ENCODE measurements at regions not wholly inside any gene's neighbourhood (a gene's known extent, or its start where the extent isn't known, plus 50 kb on each side); places are given as distances from the start of the nearest gene placed in this dataset.
"Not testable (repeated sequence)": the region's sequence is repeated elsewhere in the genome, so short reads cannot be mapped to it uniquely, and the experiment has no call there.

GRCh38 chr4:89506866-89507491, 199.4 kb upstream of the GPRIN3 start:
- H3K36me3 ChIP-seq (ENCODE audit: control insufficient read depth, insufficient read depth, low read length) = no peaks in the 10 kb centered on the region
- H3K4me1 ChIP-seq (ENCODE audit: control insufficient read depth, insufficient read depth, low read length) = no peaks in the 10 kb centered on the region
- H3K4me3 ChIP-seq (ENCODE audit: low read length) = no peak overlapping the region
- H3K9ac ChIP-seq (ENCODE audit: low read length) = no peak overlapping the region
- H3K27me3 ChIP-seq (ENCODE audit: control insufficient read depth, insufficient read depth, low read length) = no peaks in the 10 kb centered on the region
- H3K27ac ChIP-seq (ENCODE audit: low read depth, low read length) = no peak overlapping the region

- Histone ChIP-seq H3K9ac (ENCODE audit: low read length) (no peak overlapping the region), H3K36me3 (ENCODE audit: control insufficient read depth, insufficient read depth, low read length) (no peaks in the 10 kb centered on the region), H3K27me3 (ENCODE audit: control insufficient read depth, insufficient read depth, low read length) (no peaks in the 10 kb centered on the region), H3K4me1 (ENCODE audit: control insufficient read depth, insufficient read depth, low read length) (no peaks in the 10 kb centered on the region), H3K27ac (ENCODE audit: low read depth, low read length) (no peak overlapping the region), H3K4me3 (ENCODE audit: low read length) (no peak overlapping the region)
These were observed 195.0 kb upstream of the GPRIN3 start for GRCh38 chr4:89502581-89502980.

- Histone ChIP-seq H3K4me3 (ENCODE audit: low read length) (no peak overlapping the region), H3K9ac (ENCODE audit: low read length) (no peak overlapping the region), H3K4me1 (ENCODE audit: control insufficient read depth, insufficient read depth, low read length) (no peaks in the 10 kb centered on the region), H3K27me3 (ENCODE audit: control insufficient read depth, insufficient read depth, low read length) (no peaks in the 10 kb centered on the region), H3K27ac (ENCODE audit: low read depth, low read length) (no peak overlapping the region), H3K36me3 (ENCODE audit: control insufficient read depth, insufficient read depth, low read length) (no peaks in the 10 kb centered on the region)
These were observed 190.1 kb upstream of the GPRIN3 start for GRCh38 chr4:89497517-89498308.

- Histone ChIP-seq H3K27ac (ENCODE audit: low read depth, low read length) (no peak overlapping the region), H3K27me3 (ENCODE audit: control insufficient read depth, insufficient read depth, low read length) (no peaks in the 10 kb centered on the region), H3K4me1 (ENCODE audit: control insufficient read depth, insufficient read depth, low read length) (no peaks in the 10 kb centered on the region), H3K9ac (ENCODE audit: low read length) (no peak overlapping the region), H3K4me3 (ENCODE audit: low read length) (no peak overlapping the region), H3K36me3 (ENCODE audit: control insufficient read depth, insufficient read depth, low read length) (no peaks in the 10 kb centered on the region)
These were observed 189.3 kb upstream of the GPRIN3 start for GRCh38 chr4:89496851-89497250.

- H3K9ac ChIP-seq (ENCODE audit: low read length) = no peak overlapping the region
- H3K27ac ChIP-seq (ENCODE audit: low read depth, low read length) = no peak overlapping the region
These were observed 185.8 kb upstream of the GPRIN3 start for GRCh38 chr4:89493367-89493766.

GRCh38 chr4:89492581-89493071, 185.0 kb upstream of the GPRIN3 start:
- no peaks in the 10 kb centered on the region for H3K36me3 ChIP-seq (ENCODE audit: control insufficient read depth, insufficient read depth, low read length)
- H3K27ac ChIP-seq (ENCODE audit: low read depth, low read length) = no peak overlapping the region
- no peaks in the 10 kb centered on the region for H3K27me3 ChIP-seq (ENCODE audit: control insufficient read depth, insufficient read depth, low read length)
- no peaks in the 10 kb centered on the region for H3K4me1 ChIP-seq (ENCODE audit: control insufficient read depth, insufficient read depth, low read length)
- H3K9ac ChIP-seq (ENCODE audit: low read length) = no peak overlapping the region
- no peak overlapping the region for H3K4me3 ChIP-seq (ENCODE audit: low read length)

More at GRCh38 chr4:89493367-89493766, 185.8 kb upstream of the GPRIN3 start:
- no peaks in the 10 kb centered on the region for H3K4me1 ChIP-seq (ENCODE audit: control insufficient read depth, insufficient read depth, low read length)
- no peaks in the 10 kb centered on the region for H3K27me3 ChIP-seq (ENCODE audit: control insufficient read depth, insufficient read depth, low read length)
- H3K4me3 ChIP-seq (ENCODE audit: low read length) = no peak overlapping the region
- H3K36me3 ChIP-seq (ENCODE audit: control insufficient read depth, insufficient read depth, low read length) = no peaks in the 10 kb centered on the region

GRCh38 chr4:89491761-89492160, 184.2 kb upstream of the GPRIN3 start:
- H3K27me3 ChIP-seq (ENCODE audit: control insufficient read depth, insufficient read depth, low read length) = no peaks in the 10 kb centered on the region
- H3K27ac ChIP-seq (ENCODE audit: low read depth, low read length) = no peak overlapping the region
- no peak overlapping the region for H3K4me3 ChIP-seq (ENCODE audit: low read length)
- no peaks in the 10 kb centered on the region for H3K36me3 ChIP-seq (ENCODE audit: control insufficient read depth, insufficient read depth, low read length)
- no peak overlapping the region for H3K9ac ChIP-seq (ENCODE audit: low read length)
- no peaks in the 10 kb centered on the region for H3K4me1 ChIP-seq (ENCODE audit: control insufficient read depth, insufficient read depth, low read length)

GRCh38 chr4:89489921-89490431, 182.4 kb upstream of the GPRIN3 start:
- not testable (repeated sequence) for H3K27me3 ChIP-seq (ENCODE audit: control insufficient read depth, insufficient read depth, low read length); H3K27ac ChIP-seq (ENCODE audit: low read depth, low read length); H3K4me3 ChIP-seq (ENCODE audit: low read length); H3K4me1 ChIP-seq (ENCODE audit: control insufficient read depth, insufficient read depth, low read length); H3K36me3 ChIP-seq (ENCODE audit: control insufficient read depth, insufficient read depth, low read length); H3K9ac ChIP-seq (ENCODE audit: low read length)

- Histone ChIP-seq H3K9ac (ENCODE audit: low read length) (no peak overlapping the region), H3K4me1 (ENCODE audit: control insufficient read depth, insufficient read depth, low read length) (no peaks in the 10 kb centered on the region)
These were observed 181.8 kb upstream of the GPRIN3 start for GRCh38 chr4:89489338-89489771.

GRCh38 chr4:89488736-89489135, 181.1 kb upstream of the GPRIN3 start:
- Histone ChIP-seq H3K4me3 (ENCODE audit: low read length) (no peak overlapping the region), H3K36me3 (ENCODE audit: control insufficient read depth, insufficient read depth, low read length) (no peaks in the 10 kb centered on the region), H3K27me3 (ENCODE audit: control insufficient read depth, insufficient read depth, low read length) (no peaks in the 10 kb centered on the region), H3K4me1 (ENCODE audit: control insufficient read depth, insufficient read depth, low read length) (no peaks in the 10 kb centered on the region), H3K27ac (ENCODE audit: low read depth, low read length) (no peak overlapping the region), H3K9ac (ENCODE audit: low read length) (no peak overlapping the region)

More at GRCh38 chr4:89489338-89489771, 181.8 kb upstream of the GPRIN3 start:
- no peaks in the 10 kb centered on the region for H3K27me3 ChIP-seq (ENCODE audit: control insufficient read depth, insufficient read depth, low read length)
- H3K27ac ChIP-seq (ENCODE audit: low read depth, low read length) = no peak overlapping the region
- no peak overlapping the region for H3K4me3 ChIP-seq (ENCODE audit: low read length)
- no peaks in the 10 kb centered on the region for H3K36me3 ChIP-seq (ENCODE audit: control insufficient read depth, insufficient read depth, low read length)

GRCh38 chr4:89486673-89487072, 179.1 kb upstream of the GPRIN3 start:
- no peak overlapping the region for H3K9ac ChIP-seq (ENCODE audit: low read length)
- H3K4me1 ChIP-seq (ENCODE audit: control insufficient read depth, insufficient read depth, low read length) = no peaks in the 10 kb centered on the region
- H3K36me3 ChIP-seq (ENCODE audit: control insufficient read depth, insufficient read depth, low read length) = no peaks in the 10 kb centered on the region
- no peak overlapping the region for H3K27ac ChIP-seq (ENCODE audit: low read depth, low read length)
- no peak overlapping the region for H3K4me3 ChIP-seq (ENCODE audit: low read length)
- no peaks in the 10 kb centered on the region for H3K27me3 ChIP-seq (ENCODE audit: control insufficient read depth, insufficient read depth, low read length)

- no peaks in the 10 kb centered on the region for H3K4me1 ChIP-seq (ENCODE audit: control insufficient read depth, insufficient read depth, low read length)
- H3K4me3 ChIP-seq (ENCODE audit: low read length) = no peak overlapping the region
- H3K36me3 ChIP-seq (ENCODE audit: control insufficient read depth, insufficient read depth, low read length) = no peaks in the 10 kb centered on the region
- no peak overlapping the region for H3K27ac ChIP-seq (ENCODE audit: low read depth, low read length)
- no peaks in the 10 kb centered on the region for H3K27me3 ChIP-seq (ENCODE audit: control insufficient read depth, insufficient read depth, low read length)
- no peak overlapping the region for H3K9ac ChIP-seq (ENCODE audit: low read length)
These were observed 178.4 kb upstream of the GPRIN3 start for GRCh38 chr4:89486042-89486441.

Data from rectal smooth muscle tissue (tissue), 1 donor.